IMR-90 (cell line): ENCODE measurements at regions not wholly inside any gene's neighbourhood (a gene's known extent, or its start where the extent isn't known, plus 50 kb on each side); places are given as distances from the start of the nearest gene placed in this dataset.

ENCODE experiments used
- ATAC-seq: fragments of 200-7000 bp; cut with Tn5 transposase; 2 replicates; pipeline ENCODE4 v1.9.1; 2020; ENCODE audit warnings: low read depth, mild to moderate bottlenecking, moderate library complexity
- BruUV-seq: library from RNA; stranded (reverse); fragments of 400-500 nt; replicated peaks from 2 replicates; lab custom pipeline; 2021; lab: Mats Ljungman, UMichigan
- CTCF ChIA-PET: fragments of 300-600 bp; formaldehyde crosslinking; extraction: SDS; loops from one replicate; lab custom pipeline; 2021; ENCODE audit warnings: antibody characterized with exemption; lab: Yijun Ruan, JAX
- POLR2A ChIA-PET: fragments of 300-600 bp; sonication (Branson Sonifier 250); formaldehyde crosslinking; loops from one replicate; lab custom pipeline; 2022; ENCODE audit warnings: antibody characterized with exemption; ENCODE audit not compliant: unreplicated experiment; lab: Charles Lee
- DNase-seq: peaks from one replicate; pipeline ENCODE4 v3.0.0; 2013
- H2AFZ ChIP-seq: replicated peaks from 2 replicates; pipeline ENCODE3; 2013; ENCODE audit warnings: low read length, mild to moderate bottlenecking; ENCODE audit not compliant: poor library complexity
- H2AK5ac ChIP-seq: 2 replicates; pipeline ENCODE4 v1.6.1; 2013; ENCODE audit warnings: low read depth, low read length, inconsistent platforms
- H2AK9ac ChIP-seq: replicated peaks from 2 replicates; pipeline ENCODE3; 2013; ENCODE audit warnings: mild to moderate bottlenecking, low read depth, low read length, moderate library complexity; ENCODE audit not compliant: poor library complexity
- H2BK120ac ChIP-seq: 2 replicates; pipeline ENCODE4 v1.6.1; 2013; ENCODE audit warnings: low read depth, low read length, inconsistent platforms
- H2BK15ac ChIP-seq: 3 replicates; pipeline ENCODE4 v1.6.1; 2013; ENCODE audit warnings: low read depth, low read length, inconsistent platforms
- H2BK20ac ChIP-seq: 2 replicates; pipeline ENCODE4 v1.6.1; 2013; ENCODE audit warnings: low read depth, mild to moderate bottlenecking, inconsistent platforms, low read length, moderate library complexity
- H2BK5ac ChIP-seq: 2 replicates; pipeline ENCODE4 v1.6.1; 2013; ENCODE audit warnings: mild to moderate bottlenecking, low read depth, low read length, inconsistent platforms; ENCODE audit not compliant: poor library complexity, severe bottlenecking
- H3K14ac ChIP-seq: replicated peaks from 2 replicates; pipeline ENCODE4 v1.6.1; 2013; ENCODE audit warnings: low read depth, low read length, inconsistent platforms
- H3K18ac ChIP-seq: 2 replicates; pipeline ENCODE4 v1.6.1; 2013; ENCODE audit warnings: low read depth, low read length, control low read depth
- H3K23ac ChIP-seq: 2 replicates; pipeline ENCODE4 v1.6.1; 2013; ENCODE audit warnings: low read depth, low read length, inconsistent platforms
- H3K27ac ChIP-seq: 2 replicates; pipeline ENCODE4 v1.5.1; 2013; ENCODE audit warnings: mild to moderate bottlenecking, control low read depth, low read length; ENCODE audit not compliant: insufficient read depth
- H3K27me3 ChIP-seq: 2 replicates; pipeline ENCODE4 v1.6.1; 2013; ENCODE audit warnings: low read length; ENCODE audit not compliant: control insufficient read depth, insufficient read depth
- H3K36me3 ChIP-seq: 2 replicates; pipeline ENCODE4 v1.6.1; 2013; ENCODE audit warnings: low read length, mixed read lengths; ENCODE audit not compliant: control insufficient read depth, insufficient read depth
- H3K4ac ChIP-seq: 2 replicates; pipeline ENCODE4 v1.6.1; 2013; ENCODE audit warnings: low read depth, low read length, inconsistent platforms
- H3K4me1 ChIP-seq: 2 replicates; pipeline ENCODE4 v1.6.1; 2013; ENCODE audit warnings: low read length, mixed read lengths; ENCODE audit not compliant: control insufficient read depth, insufficient read depth
- H3K4me2 ChIP-seq: 2 replicates; pipeline ENCODE4 v1.6.1; 2013; ENCODE audit warnings: low read depth, mild to moderate bottlenecking, control low read depth, low read length, moderate library complexity
- H3K4me3 ChIP-seq: 2 replicates; pipeline ENCODE4 v1.5.1; 2013; ENCODE audit warnings: low read depth, mild to moderate bottlenecking, control low read depth, low read length, moderate library complexity; ENCODE audit not compliant: insufficient read depth
- H3K56ac ChIP-seq: 2 replicates; pipeline ENCODE4 v1.6.1; 2013; ENCODE audit warnings: low read length, inconsistent platforms; ENCODE audit not compliant: insufficient read depth; ENCODE audit errors: extremely low read depth
- H3K79me1 ChIP-seq, 2 experiments: 2 replicates each; pipeline ENCODE4 v1.6.1; 2013; ENCODE audit warnings: low read length in 2 of 2, inconsistent platforms in 1 of 2, low read depth in 1 of 2
- H3K9ac ChIP-seq: 2 replicates; pipeline ENCODE4 v1.6.1; 2013; ENCODE audit warnings: low read depth, low read length, control low read depth
- H3K9me1 ChIP-seq: 2 replicates; pipeline ENCODE4 v1.6.1; 2013; ENCODE audit warnings: low read length, inconsistent platforms; ENCODE audit not compliant: insufficient read depth
- H3K9me3 ChIP-seq: 2 replicates; pipeline ENCODE4 v1.6.1; 2013; ENCODE audit warnings: low read length; ENCODE audit not compliant: control insufficient read depth, insufficient read depth
- H4K20me1 ChIP-seq: 2 replicates; pipeline ENCODE4 v1.6.1; 2013; ENCODE audit warnings: low read length, inconsistent platforms; ENCODE audit not compliant: insufficient read depth
- H4K5ac ChIP-seq: 2 replicates; pipeline ENCODE4 v1.6.1; 2013; ENCODE audit warnings: mild to moderate bottlenecking, low read depth, low read length, control low read depth
- H4K8ac ChIP-seq, 2 experiments: 2 replicates each; pipeline ENCODE4 v1.6.1; 2013; ENCODE audit warnings: low read depth in 2 of 2, low read length in 2 of 2, control low read depth in 1 of 2, inconsistent platforms in 1 of 2
- H4K91ac ChIP-seq: 2 replicates; pipeline ENCODE4 v1.6.1; 2013; ENCODE audit warnings: low read depth, low read length, inconsistent platforms; ENCODE audit not compliant: insufficient read depth
- BHLHE40 ChIP-seq: fragments of 150-350 bp; IDR thresholded peaks from 2 replicates; pipeline ENCODE4 v1.6.1; 2016; ENCODE audit warnings: mild to moderate bottlenecking, low read depth, low read length
- CEBPB ChIP-seq: IDR thresholded peaks from 2 replicates; pipeline ENCODE4 v1.6.1; 2012; ENCODE audit warnings: low read depth, low read length, improper control_type of control experiment
- CHD1 ChIP-seq: IDR thresholded peaks from 2 replicates; pipeline ENCODE4 v1.6.1; 2012; ENCODE audit warnings: low read depth, low read length, improper control_type of control experiment
- FOS ChIP-seq: fragments of 150-350 bp; IDR thresholded peaks from 2 replicates; pipeline ENCODE4 v1.6.1; 2016; ENCODE audit warnings: low read depth, low read length
- MXI1 ChIP-seq: IDR thresholded peaks from 2 replicates; pipeline ENCODE4 v1.6.1; 2012; ENCODE audit warnings: low read depth, mild to moderate bottlenecking, low read length, moderate library complexity, borderline replicate concordance
- RCOR1 ChIP-seq: IDR thresholded peaks from 2 replicates; pipeline ENCODE4 v1.6.1; 2012; ENCODE audit warnings: mild to moderate bottlenecking, low read length, improper control_type of control experiment; ENCODE audit not compliant: insufficient replicate concordance
- RFX5 ChIP-seq: IDR thresholded peaks from 2 replicates; pipeline ENCODE4 v1.8.0; 2012; ENCODE audit warnings: low read depth, mild to moderate bottlenecking, low read length, moderate library complexity
- SMC3 ChIP-seq: fragments of 150-350 bp; IDR thresholded peaks from 2 replicates; pipeline ENCODE4 v1.6.1; 2016; ENCODE audit warnings: low read depth, mild to moderate bottlenecking, antibody characterized with exemption, low read length, moderate library complexity
- USF2 ChIP-seq: fragments of 150-350 bp; IDR thresholded peaks from 2 replicates; pipeline ENCODE4 v1.6.1; 2017; ENCODE audit warnings: mild to moderate bottlenecking, antibody characterized with exemption, low read length, low read depth
- WGBS, 2 experiments: methylation state at CpG; one replicate each; pipeline versions ENCODE4 v1.1.5 to v1.1.7; 2013; ENCODE audit warnings: missing lambda C conversion rate in 2 of 2; ENCODE audit not compliant: insufficient read length in 1 of 2; ENCODE audit errors: extremely low coverage in 2 of 2; 5-methylcytosine and 5-hydroxymethylcytosine counted together
- dilution Hi-C: fragments of 300-500 bp; cut with HindIII; formaldehyde crosslinking; loops from one replicate; pipeline ENCODE4 v1.14.3; 2018; ENCODE audit warnings: low sequenced_read_pairs; ENCODE audit not compliant: unreplicated experiment
- in situ Hi-C: fragments of 300-500 bp; cut with MboI; formaldehyde crosslinking; loops from 3 replicates; pipeline ENCODE4 v1.14.3; 2019; ENCODE audit warnings: low sequenced_read_pairs, inconsistent platforms, mixed read lengths
- intact Hi-C: fragments of 100-400 bp; cut with micrococcal nuclease; formaldehyde crosslinking; loops from 2 replicates; pipeline ENCODE4 v1.10.0; 2022

GRCh38 chr20:47989957-47990356, 204.7 kb upstream of the SULF2 start:
- Histone ChIP-seq H3K4me3 (no peak overlapping the region), H2AFZ (no peak overlapping the region), H3K9ac (no peak overlapping the region), H2BK120ac (no peak overlapping the region), H2AK5ac (no peak overlapping the region), H4K8ac (no peak overlapping the region), H2BK20ac (no peak overlapping the region), H2BK15ac (no peak overlapping the region), H3K36me3 (no peaks in the 10 kb centered on the region), H3K27ac (no peak overlapping the region), H3K4me2 (no peak overlapping the region), H4K91ac (no peak overlapping the region), H3K56ac (no peak overlapping the region), H4K5ac (no peak overlapping the region), H3K27me3 (peaks cover 6% of the 10 kb centered on the region; the same call in 1 of the 2 replicates), H3K23ac (no peak overlapping the region), H3K4me1 (no peaks in the 10 kb centered on the region; the same call in 1 of the 2 replicates), H2BK5ac (no peak overlapping the region), H3K4ac (no peak overlapping the region), H4K20me1 (no peaks in the 10 kb centered on the region), H2AK9ac (no peak overlapping the region), H3K14ac (no peak overlapping the region), H3K9me1 (no peaks in the 10 kb centered on the region), H3K9me3 (peaks cover 6% of the 10 kb centered on the region; the same call in 1 of the 2 replicates), H3K79me1 (no peaks in the 10 kb centered on the region), H3K18ac (no peak overlapping the region)
- CTCF ChIA-PET = no interaction called here
- in situ Hi-C loops (no loop called here), dilution Hi-C loops (no loop called here), intact Hi-C loops (no loop called here)
- WGBS, 2 experiments = 71% methylated on average over 2 of the region's 4 CpGs; no CpG with 5 or more reads in 1 of the 2 experiments
- TF ChIP-seq SMC3 (no peak), CEBPB (no peak), RFX5 (no peak), MXI1 (no peak), CHD1 (no peak), RCOR1 (no peak), BHLHE40 (no peak), USF2 (no peak), FOS (no peak)
- POLR2A ChIA-PET = no interaction called here
- no peak for DNase-seq
- no peak for ATAC-seq
- BruUV-seq = no TSS peak
